ENCODE measurements at regions not wholly inside any gene's neighbourhood (a gene's known extent, or its start where the extent isn't known, plus 50 kb on each side); places are given as distances from the start of the nearest gene placed in this dataset.

- no peaks in the 10 kb centered on the region for H4K20me1 ChIP-seq (replicated peaks; ENCODE audit: control insufficient read depth, insufficient read depth, low read length)
- peaks cover 2% of the 10 kb centered on the region for H3K9me3 ChIP-seq (replicated peaks; ENCODE audit: control insufficient read depth, insufficient read depth, low read depth, low read length)
- CTCF ChIA-PET (ENCODE audit: low intra/inter-chr PET ratio) = no interaction called here
Observed at GRCh38 chr1:238913210-238913609, 473.2 kb upstream of the CHRM3 start.

GRCh38 chr1:238912148-238912547 is 474.2 kb upstream of the CHRM3 start:
- 0 out of 2 replicates have a peak, but pooled peaks have one; percentile 4 for TF ChIP-seq MAFF (IDR thresholded peaks at IDR 0.05; ENCODE audit: low read length)
- no peak for TF ChIP-seq FOXM1 (IDR thresholded peaks at IDR 0.05; ENCODE audit: low read depth)
- no peak for TF ChIP-seq FOXM1 (CRISPR knock-in tag; IDR thresholded peaks at IDR 0.05; ENCODE audit: low read depth)
- no peak for TF ChIP-seq ZNF583 (CRISPR knock-in tag; IDR thresholded peaks at IDR 0.05)
- TF ChIP-seq THRAP3 (IDR thresholded peaks at IDR 0.05; ENCODE audit: borderline replicate concordance) = no peak
- no peak for TF ChIP-seq SRF (CRISPR knock-in tag; IDR thresholded peaks at IDR 0.05)
- peak; percentile 50; the same call in 1 of the 2 replicates for TF ChIP-seq ZNF316 (IDR thresholded peaks at IDR 0.05)
- no peak for TF ChIP-seq NBN (IDR thresholded peaks at IDR 0.05; ENCODE audit: low read depth)
- TF ChIP-seq NRF1 (conservative IDR thresholded peaks at IDR 0.05 in 1 of 2, IDR thresholded peaks at IDR 0.05 in 1 of 2) = no peak
- TF ChIP-seq CBX1 (IDR thresholded peaks at IDR 0.05; ENCODE audit: low read depth) = no peak
- H3K4me1 ChIP-seq (replicated peaks in 1 of 2; ENCODE audit: control insufficient read depth in 2 of 2, insufficient read depth in 2 of 2, low read length in 2 of 2) = no peaks in the 10 kb centered on the region
- H3K27ac ChIP-seq (ENCODE audit: extremely low read depth, low read depth, low read length) = no peak overlapping the region
- no TSS peak for BruUV-seq (replicated peaks)
- no peak for FAIRE-seq
- CTCF ChIA-PET (ENCODE audit: low intra/inter-chr PET ratio) = no interaction called here
- no peak for DNase-seq (ENCODE audit: extremely low read depth in 1 of 4, low spot score in 3 of 4)
- no peak overlapping the region for H3K4me3 ChIP-seq
- no peak overlapping the region for H3K9ac ChIP-seq (ENCODE audit: insufficient read depth in 1 of 2, low read depth in 2 of 2, low read length in 2 of 2)
- H3K9me3 ChIP-seq (replicated peaks; ENCODE audit: control insufficient read depth, insufficient read depth, low read depth, low read length) = peaks cover 2% of the 10 kb centered on the region; the same call in 1 of the 2 replicates
- H3K27me3 ChIP-seq (ENCODE audit: control insufficient read depth in 2 of 2, insufficient read depth in 2 of 2, low read length in 2 of 2) = no peaks in the 10 kb centered on the region
- H3K9me1 ChIP-seq (ENCODE audit: control insufficient read depth, insufficient read depth, low read length) = no peaks in the 10 kb centered on the region
- no peak overlapping the region for H3K4me2 ChIP-seq (ENCODE audit: insufficient read depth, low read length)
- H4K20me1 ChIP-seq (replicated peaks; ENCODE audit: control insufficient read depth, insufficient read depth, low read length) = no peaks in the 10 kb centered on the region
- no peaks in the 10 kb centered on the region for H3K36me3 ChIP-seq (ENCODE audit: control insufficient read depth, insufficient read depth, low read length)
- no peak overlapping the region for H2AFZ ChIP-seq (ENCODE audit: low read depth, low read length)
- no peak for ATAC-seq
- no peaks in the 10 kb centered on the region for H3K79me2 ChIP-seq (ENCODE audit: control insufficient read depth, insufficient read depth, low read length)
- WGBS (ENCODE audit: insufficient coverage, low coverage, missing lambda C conversion rate) = 0% methylated on average over 1 of the region's 1 CpG
- POLR2A ChIA-PET = no interaction called here
- in situ Hi-C loops (cut with MboI) (no loop called here), intact Hi-C loops (cut with micrococcal nuclease) (no loop called here)

More at GRCh38 chr1:238913210-238913609, 473.2 kb upstream of the CHRM3 start:
- POLR2A ChIA-PET = no interaction called here
- Histone ChIP-seq H3K27me3 (ENCODE audit: control insufficient read depth in 2 of 2, insufficient read depth in 2 of 2, low read length in 2 of 2) (no peaks in the 10 kb centered on the region), H3K4me2 (ENCODE audit: insufficient read depth, low read length) (no peak overlapping the region), H3K36me3 (ENCODE audit: control insufficient read depth, insufficient read depth, low read length) (no peaks in the 10 kb centered on the region), H3K27ac (ENCODE audit: extremely low read depth, low read depth, low read length) (no peak overlapping the region), H3K9ac (ENCODE audit: insufficient read depth in 1 of 2, low read depth in 2 of 2, low read length in 2 of 2) (no peak overlapping the region), H3K4me1 (replicated peaks in 1 of 2; ENCODE audit: control insufficient read depth in 2 of 2, insufficient read depth in 2 of 2, low read length in 2 of 2) (no peaks in the 10 kb centered on the region), H3K9me1 (ENCODE audit: control insufficient read depth, insufficient read depth, low read length) (no peaks in the 10 kb centered on the region), H2AFZ (ENCODE audit: low read depth, low read length) (no peak overlapping the region), H3K4me3 (no peak overlapping the region), H3K79me2 (ENCODE audit: control insufficient read depth, insufficient read depth, low read length) (no peaks in the 10 kb centered on the region)
- WGBS (ENCODE audit: insufficient coverage, low coverage, missing lambda C conversion rate) = 0% methylated on average over 2 of the region's 2 CpGs
- TF ChIP-seq NCOA4 (IDR thresholded peaks at IDR 0.05; ENCODE audit: partially characterized antibody) = no peak
- TF ChIP-seq CEBPB (tag; IDR thresholded peaks at IDR 0.05) = peak; percentile 58
- no peak for TF ChIP-seq CEBPG (CRISPR knock-in tag; IDR thresholded peaks at IDR 0.05)
- TF ChIP-seq CEBPG (tag; conservative IDR thresholded peaks at IDR 0.05 in 1 of 2, IDR thresholded peaks at IDR 0.05 in 1 of 2) = peak in 1 of 2 experiments; percentile 84; a peak in 2 of 4 replicates
- intact Hi-C loops (cut with micrococcal nuclease) = no loop called here
- FAIRE-seq (no peak), DNase-seq (ENCODE audit: extremely low read depth in 1 of 4, low spot score in 3 of 4) (no peak), ATAC-seq (no peak)
- BruUV-seq (replicated peaks) = no TSS peak
- in situ Hi-C loops (cut with MboI) = no loop called here

Data from K562 (cell line).